ENCODE measurements at regions not wholly inside any gene's neighbourhood (a gene's known extent, or its start where the extent isn't known, plus 50 kb on each side); places are given as distances from the start of the nearest gene placed in this dataset.

GRCh38 chr18:41059126-41059415, 896.0 kb upstream of the PIK3C3 start:
- TF ChIP-seq CTCF (IDR thresholded peaks at IDR 0.05) (no peak), EP300 (IDR thresholded peaks at IDR 0.05) (no peak)
